GM21367 (cell line): ENCODE measurements at regions not wholly inside any gene's neighbourhood (a gene's known extent, or its start where the extent isn't known, plus 50 kb on each side); places are given as distances from the start of the nearest gene placed in this dataset.
"Not testable (repeated sequence)": the region's sequence is repeated elsewhere in the genome, so short reads cannot be mapped to it uniquely, and the experiment has no call there.

Experiments used
- ATAC-seq: cut with Tn5 transposase; IDR thresholded peaks from one replicate; pipeline ENCODE4 v1.9.1; 2021; ENCODE audit not compliant: unreplicated experiment

GRCh38 chr2:111552625-111553024, 331.4 kb downstream of the ANAPC1 start:
- not testable (repeated sequence) for ATAC-seq

GRCh38 chr2:111559301-111559700, 324.7 kb downstream of the ANAPC1 start:
- ATAC-seq = not testable (repeated sequence)

DNA sequence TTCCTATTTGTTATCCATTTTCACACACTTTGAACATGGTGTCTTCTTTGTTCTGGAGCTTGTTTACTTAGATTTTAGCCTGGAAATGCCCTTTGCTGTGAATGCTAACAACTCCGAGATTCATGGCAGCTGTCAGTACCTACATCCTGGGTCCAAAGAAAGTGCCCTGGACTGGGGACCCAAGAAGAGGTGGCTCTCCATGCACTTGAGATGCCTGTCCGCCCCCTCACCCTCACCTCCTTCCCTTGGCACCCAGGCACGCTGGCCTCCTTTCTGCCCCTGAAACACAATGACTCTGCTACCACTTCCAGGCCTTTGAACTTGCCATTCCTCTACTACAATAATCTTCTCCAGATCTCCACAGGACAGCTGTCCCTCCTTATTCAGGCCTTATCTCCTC, 324.2 kb downstream of the ANAPC1 start:
- ATAC-seq = not testable (repeated sequence)

DNA sequence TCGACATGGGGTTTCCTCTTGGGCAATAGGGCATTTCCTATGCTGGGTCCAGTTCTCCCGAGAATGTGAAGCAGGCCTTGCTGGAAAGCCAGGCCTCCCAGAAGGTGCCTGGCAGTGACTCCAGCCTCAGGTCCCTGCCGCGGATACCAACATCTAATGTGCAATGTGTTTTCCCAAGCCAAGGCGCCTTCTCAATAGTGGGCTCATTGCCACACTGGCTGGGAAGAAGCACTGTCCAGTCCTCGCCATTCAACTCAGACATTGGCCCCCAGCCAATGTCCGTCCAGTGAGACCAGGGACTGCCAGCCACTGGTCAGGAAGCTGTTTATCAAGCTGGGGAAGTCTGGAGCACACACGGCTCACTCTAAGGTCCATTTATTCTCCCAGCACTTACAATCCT, 317.9 kb downstream of the ANAPC1 start:
- not testable (repeated sequence) for ATAC-seq

DNA sequence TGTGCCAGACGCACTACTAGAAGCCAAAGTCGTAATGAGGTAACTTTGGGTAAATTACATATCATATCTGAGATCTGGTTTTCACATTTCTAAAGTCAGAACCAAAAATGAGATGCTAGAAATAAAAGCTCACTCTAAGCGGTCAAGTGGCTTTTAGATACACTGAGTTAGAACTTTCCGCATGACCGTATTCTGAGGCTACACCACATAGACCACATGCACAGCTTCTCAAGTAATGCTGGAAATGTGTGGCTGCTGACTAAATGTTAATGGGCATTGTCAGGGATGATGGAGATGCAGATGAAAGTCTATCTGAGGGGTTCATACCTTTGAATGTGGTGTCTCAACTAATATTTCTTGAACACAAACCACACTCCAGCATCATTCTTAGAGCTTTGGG, 316.8 kb downstream of the ANAPC1 start:
- ATAC-seq = not testable (repeated sequence)

- not testable (repeated sequence) for ATAC-seq
These were observed 314.4 kb downstream of the ANAPC1 start for GRCh38 chr2:111569356-111570199.

- not testable (repeated sequence) for ATAC-seq
These were observed 313.5 kb downstream of the ANAPC1 start for GRCh38 chr2:111570300-111571114.

DNA sequence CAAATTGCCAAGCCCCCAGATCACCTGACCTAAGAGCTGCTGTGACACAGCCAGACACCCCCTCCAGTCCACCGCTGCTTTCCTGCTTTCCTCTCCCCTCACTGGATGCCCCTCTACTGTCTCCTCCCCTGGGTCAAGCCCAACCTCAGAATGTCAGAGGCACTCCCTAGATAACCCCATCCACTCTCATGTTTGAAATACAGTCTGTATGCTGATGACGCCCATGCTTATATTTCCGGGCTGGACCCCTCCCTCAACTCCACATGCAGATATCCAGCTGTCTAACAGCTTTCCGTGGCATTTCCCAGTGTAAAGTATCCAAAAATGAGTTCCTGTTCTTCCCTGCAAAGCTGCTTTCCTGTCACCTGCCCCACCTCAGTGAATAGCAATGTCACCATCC, 309.2 kb downstream of the ANAPC1 start:
- not testable (repeated sequence) for ATAC-seq

GRCh38 chr2:111577154-111577885, 306.7 kb downstream of the ANAPC1 start:
- not testable (repeated sequence) for ATAC-seq

DNA sequence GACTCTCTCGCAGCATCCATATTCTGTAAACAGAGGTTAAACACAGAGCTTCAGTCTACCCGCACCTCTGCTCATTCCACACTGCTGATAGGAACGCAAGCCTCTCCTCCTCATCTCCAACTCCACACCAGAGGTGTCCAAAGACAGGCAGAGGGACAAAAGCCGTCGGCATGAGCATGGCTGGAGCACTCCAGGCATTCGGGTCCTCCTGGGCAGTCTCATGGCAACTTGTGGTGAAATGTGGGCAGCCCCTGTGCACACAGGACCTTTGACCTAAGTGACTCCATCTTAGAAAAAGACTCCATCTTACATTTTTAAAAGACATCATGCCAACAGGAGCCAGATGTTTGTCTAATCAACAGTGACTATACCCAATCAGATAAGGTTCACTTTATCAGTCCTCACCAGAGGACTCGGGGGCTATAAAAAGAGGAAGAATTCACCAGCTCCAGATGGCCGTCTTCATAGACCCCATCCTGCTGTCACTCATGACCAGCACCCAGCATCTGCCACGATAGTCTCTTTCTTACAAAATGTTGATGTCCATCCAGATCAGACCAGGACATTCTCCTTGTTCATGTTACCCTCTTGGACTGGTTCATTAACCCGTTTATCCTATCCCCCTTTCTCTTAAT, 304.4 kb downstream of the ANAPC1 start:
- ATAC-seq = not testable (repeated sequence)

DNA sequence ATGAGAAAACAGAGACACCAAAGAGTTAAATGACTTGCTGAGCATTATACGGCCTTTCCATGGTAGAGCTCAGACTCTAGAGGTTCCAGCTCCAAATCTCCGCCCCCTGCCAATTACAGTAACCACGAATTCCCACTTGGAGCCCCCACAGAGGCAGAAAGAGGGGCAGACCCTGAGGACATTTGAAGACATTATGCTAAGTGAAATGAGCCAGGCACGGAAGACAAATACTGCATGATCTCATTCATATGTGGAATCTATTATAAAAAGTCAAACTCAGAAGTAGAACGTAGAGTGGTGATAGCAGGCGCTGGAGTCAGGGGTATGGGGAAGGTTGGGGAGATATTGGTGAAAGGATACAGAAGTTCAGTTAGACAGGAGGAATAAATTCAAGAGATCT, 303.4 kb downstream of the ANAPC1 start:
- not testable (repeated sequence) for ATAC-seq

GRCh38 chr2:111582090-111582489, 301.9 kb downstream of the ANAPC1 start:
- not testable (repeated sequence) for ATAC-seq

- not testable (repeated sequence) for ATAC-seq
These were observed 300.5 kb downstream of the ANAPC1 start for GRCh38 chr2:111583480-111583879.

- not testable (repeated sequence) for ATAC-seq
These were observed 299.5 kb downstream of the ANAPC1 start for GRCh38 chr2:111584540-111584939.

DNA sequence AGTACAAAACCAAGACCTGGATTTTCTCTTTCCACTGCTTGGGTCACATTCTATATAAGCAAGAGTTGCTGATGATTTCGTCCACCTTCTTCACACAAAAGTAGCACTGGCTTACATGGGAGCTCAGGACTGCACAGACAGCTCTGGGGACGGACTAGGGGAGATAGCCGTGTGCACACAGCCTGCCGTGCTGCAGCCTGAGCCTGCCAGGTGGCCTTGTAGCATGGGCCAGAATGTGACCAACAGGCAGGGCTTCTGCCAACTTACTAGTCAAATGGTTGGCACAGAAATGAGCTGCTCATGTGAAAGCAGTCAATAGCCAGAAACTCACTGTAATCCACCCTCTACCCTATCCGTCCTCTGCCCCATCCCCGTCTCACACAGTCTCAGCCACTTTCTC, 299.0 kb downstream of the ANAPC1 start:
- ATAC-seq = not testable (repeated sequence)

DNA sequence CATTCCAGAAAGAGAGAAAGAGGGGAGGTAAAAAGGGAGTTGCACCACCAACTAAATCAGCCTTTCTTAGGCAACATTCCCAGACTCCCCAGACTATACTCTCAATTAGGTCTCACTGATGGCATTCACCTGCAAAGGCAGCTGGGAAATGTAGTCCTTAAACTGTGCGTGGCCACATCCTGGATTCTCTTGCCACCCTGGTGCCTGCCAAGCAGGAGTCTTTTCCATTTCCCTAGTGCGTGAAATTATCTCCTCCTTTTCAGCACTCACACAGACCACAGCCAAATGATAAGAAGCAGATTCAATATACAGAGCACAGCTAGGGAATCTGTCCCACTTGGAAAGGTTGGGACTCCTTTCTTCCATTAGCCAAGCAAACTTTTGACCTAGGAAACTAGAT, 298.0 kb downstream of the ANAPC1 start:
- not testable (repeated sequence) for ATAC-seq

DNA sequence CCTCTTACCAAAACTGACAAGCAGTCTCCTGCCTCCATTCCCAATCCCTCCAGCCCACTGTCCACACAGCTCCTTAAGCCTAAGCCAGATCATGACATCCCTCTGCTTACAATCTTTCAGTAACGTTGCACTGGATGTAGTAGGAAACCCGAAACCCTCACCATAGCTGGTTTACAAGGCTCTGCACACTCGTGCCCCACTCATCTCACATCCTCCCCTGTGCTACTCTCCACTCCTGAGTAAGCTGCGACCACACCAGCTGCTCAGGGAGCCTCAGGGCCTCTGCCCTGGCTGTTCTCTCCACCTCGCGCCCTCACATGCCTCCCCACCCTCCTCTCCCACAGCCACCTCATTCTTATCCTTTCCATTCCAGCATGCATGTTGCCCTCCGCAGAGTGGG, 288.9 kb downstream of the ANAPC1 start:
- not testable (repeated sequence) for ATAC-seq

DNA sequence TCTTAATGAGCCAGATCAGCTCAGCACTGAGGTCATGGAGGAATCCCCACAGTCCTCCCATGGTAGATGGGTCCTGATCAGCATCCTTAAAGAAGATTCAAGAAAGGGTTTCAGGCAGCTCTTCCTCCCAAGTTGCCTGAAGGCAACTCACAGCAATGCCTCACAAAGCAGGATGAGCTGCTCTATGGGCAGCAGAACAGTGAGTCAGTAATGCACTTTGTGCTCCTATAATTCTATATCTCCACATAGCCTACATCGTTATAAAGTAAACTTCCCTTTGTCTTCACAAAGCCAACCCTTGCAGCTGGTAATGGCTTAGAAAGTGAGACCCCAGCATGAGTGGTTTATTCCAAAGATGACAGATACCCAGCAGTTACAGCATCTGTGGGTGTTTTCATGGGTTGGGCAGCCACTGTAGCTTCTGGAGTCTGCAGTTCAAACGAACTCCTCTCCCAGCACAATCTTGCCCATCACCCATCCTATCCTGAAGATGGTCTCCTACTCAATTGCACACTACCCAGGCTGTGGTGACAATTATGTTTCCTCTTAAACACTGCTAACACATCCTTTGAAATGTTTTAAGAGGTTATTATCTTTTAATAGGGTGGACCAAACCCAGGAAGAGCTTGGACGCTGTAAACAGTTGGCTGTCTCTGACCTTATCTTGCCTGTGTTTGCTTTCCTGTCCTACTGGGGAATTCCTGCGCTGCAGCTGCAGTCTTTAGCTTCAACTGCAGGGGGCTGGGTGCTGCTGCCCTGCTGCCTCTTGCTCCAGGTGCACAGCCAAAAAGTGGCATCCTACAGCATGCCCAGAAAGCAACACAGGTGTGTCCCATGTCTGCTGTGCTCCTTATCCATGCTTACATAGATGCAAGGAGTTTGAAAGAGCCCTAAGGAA, 286.9 kb downstream of the ANAPC1 start:
- not testable (repeated sequence) for ATAC-seq

GRCh38 chr2:111598944-111599343, 285.0 kb downstream of the ANAPC1 start:
- ATAC-seq = not testable (repeated sequence)

DNA sequence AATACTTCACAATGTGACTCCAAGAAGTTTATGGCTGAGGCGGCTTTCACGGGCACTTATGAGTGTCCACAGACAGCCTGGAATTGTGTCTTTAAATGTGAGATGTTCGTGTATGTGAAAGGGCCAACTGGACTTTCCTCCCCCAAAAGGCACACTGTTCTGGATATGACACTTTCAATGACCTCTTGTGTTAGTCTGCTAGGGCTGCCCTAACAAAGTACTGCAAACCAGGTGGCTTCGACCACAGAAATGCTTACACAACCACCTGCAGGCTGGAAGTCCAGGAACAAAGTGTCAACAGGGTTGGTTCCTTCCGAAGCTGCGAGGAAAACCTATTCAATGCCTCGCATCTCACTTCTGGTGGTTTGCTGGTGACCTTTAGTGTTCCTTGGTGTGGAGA, 281.7 kb downstream of the ANAPC1 start:
- ATAC-seq = not testable (repeated sequence)
